Urothelium cell line (cell line): ENCODE measurements at regions not wholly inside any gene's neighbourhood (a gene's known extent, or its start where the extent isn't known, plus 50 kb on each side); places are given as distances from the start of the nearest gene placed in this dataset.
"Not testable (repeated sequence)": the region's sequence is repeated elsewhere in the genome, so short reads cannot be mapped to it uniquely, and the experiment has no call there.

ENCODE experiments used
- DNase-seq: peaks from one replicate; pipeline ENCODE4 v3.0.0; 2011; ENCODE audit warnings: low spot score, mixed read lengths
- FAIRE-seq: peaks from 2 replicates; lab custom pipeline; 2011; peaks lifted over from hg19 to GRCh38; lab: Jason Lieb, UNC

DNA sequence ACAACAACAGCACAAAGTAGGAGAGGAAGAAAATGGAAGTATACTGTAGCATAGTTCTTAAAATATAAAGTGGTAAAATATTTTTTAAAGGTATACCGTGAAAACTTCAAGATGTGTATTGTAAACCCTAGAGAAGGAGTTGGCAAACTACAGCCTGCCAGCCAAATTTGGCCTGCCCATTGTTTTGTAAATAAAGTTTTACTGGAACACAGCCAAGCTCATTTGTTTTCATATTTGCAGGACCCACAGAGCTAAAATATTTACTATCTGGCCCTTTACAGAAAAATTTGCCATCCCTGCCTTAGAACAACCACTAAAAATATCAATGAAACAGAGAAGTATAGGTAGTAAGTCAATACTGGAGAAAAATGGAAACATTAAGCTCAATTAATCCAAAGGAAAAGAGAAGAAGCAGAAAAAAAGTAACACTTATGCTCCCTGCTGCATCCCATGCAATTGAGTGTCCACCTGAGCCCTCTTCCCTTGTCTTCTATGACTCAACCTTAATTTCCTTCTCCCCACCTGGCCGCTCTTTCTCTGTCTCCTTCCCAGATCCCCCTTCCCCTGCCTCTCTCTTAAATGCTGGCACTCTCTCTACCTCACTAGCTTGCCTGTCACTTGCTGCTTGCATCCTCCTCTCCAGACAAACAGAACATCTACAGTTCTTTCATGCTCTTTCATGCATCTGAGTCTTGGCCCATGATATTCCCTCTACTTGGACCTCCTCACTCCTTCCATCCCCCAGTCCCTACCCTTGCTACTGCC is 50.6 kb upstream of the FER start:
- DNase-seq, result no peak
- no peak for FAIRE-seq

DNA sequence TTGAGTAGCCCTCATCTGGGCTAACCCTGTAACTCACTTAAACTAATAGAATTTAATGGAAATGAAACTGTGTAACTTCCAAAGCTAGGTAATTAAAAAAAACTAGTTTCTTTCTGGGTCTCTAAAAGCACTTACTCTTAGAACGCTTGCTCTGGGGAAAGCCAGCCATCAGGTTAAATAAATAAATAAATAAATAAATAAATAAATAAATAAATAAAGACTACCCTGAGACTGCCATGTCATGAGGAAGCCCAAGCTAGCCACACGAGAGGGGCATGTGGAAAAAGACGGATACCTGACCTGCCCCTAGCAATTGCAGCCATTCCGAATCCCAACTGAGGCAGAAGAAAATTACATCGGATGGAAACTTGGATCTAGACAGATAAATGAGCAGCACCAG is 51.3 kb upstream of the FER start:
- FAIRE-seq (no peak), DNase-seq (no peak)

DNA sequence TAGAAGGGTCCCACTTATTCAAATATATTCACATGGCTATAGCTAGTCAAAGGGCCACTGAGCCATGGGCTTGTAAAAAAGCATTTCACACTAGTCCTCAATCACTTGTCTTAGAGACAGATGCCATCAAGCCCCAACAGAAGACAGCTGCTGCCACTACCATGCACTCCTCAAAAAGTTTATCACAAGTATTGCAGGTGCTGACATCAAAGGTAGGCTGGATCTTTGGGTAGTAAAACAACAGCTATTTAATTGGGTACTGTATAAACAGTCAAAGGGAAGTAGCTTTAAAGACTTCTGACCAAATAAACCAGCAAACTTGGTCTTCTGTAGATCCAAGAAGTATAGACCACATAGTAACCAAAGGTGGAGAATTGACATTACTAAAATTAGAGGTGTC is 59.2 kb upstream of the FER start:
- FAIRE-seq, result no peak
- no peak for DNase-seq

DNA sequence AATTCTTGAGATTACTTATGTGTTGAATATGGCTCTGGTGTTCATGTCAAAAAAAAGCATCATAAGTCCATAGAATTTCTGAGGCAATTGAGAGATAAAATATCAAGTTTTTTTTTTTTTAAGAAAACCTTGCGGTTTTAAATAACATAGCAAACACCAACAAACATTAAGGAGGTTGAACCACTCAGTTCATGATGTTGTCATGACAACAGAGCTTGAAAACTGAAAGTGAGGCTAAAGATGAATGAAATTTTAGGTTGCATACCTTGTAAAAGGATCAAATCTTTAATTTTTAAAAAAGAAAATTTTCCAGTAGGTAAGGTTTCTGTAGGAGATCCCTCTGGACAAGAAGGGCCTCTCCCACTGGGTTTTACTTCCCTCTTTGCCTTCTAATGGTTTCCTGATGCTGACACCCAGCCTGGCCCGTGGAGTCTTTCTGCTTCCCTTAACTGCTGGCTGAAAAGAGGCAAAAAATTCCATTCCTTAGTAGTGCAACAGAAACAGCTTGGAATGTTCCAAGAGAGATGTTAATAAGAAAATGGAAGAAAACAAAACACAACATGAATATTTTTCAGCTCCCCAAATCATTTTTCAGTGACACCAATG is 60.0 kb upstream of the FER start:
- FAIRE-seq (no peak), DNase-seq (no peak)

DNA sequence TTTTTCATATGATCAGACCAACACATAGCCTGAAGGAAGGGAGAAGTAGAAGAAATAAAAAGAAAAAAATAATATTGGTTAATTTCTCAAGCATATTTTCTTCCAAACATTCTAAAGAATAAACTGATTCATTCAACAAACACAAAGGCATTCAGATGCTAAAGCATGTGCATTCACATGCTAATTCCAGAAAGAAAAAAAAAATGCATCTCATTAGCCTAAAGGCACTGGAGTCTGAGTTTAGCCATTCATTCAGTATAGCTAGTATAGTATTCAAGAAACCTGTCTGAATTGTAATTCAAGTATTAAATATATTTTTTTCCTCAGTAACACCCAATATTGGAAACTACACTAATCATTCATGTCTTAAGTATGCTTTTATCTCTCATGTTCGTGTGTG is 61.0 kb upstream of the FER start:
- FAIRE-seq (no peak), DNase-seq (no peak)

DNA sequence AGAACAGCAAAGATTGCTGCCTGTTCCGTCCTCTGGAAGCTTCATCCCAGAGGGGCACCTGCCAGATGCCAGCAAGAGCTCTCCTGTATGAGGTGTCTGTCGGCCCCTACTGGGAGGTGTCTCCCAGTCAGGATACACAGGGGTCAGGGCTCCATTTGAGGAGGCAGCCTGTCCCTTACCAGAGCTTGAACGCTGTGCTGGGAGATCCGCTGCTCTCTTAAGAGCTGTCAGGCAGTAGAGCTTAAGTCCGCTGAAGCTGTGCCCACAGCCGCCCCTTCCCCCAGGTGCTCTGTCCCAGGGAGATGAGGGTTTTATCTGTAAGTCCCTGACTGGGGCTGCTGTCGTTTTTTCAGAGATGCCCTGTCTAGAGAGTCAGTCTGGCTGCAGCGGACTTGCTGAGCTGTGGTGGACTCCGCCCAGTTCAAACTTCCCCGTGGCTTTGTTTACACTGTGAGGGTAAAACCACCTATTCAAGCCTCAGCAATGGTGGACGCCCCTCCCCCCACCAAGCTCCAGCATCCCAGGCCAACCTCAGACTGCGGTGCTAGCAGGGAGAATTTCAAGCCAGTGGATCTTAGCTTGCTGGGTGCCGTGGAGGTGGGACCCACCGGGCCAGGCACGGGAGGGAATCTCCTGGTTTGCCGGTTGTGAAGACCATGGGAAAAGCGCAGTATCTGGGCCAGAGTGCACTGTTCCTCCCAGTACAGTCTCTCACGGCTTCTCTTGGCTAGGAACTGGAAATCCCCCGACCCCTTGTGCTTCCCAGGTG is 62.1 kb upstream of the FER start:
- DNase-seq, FAIRE-seq: not testable (repeated sequence)

DNA sequence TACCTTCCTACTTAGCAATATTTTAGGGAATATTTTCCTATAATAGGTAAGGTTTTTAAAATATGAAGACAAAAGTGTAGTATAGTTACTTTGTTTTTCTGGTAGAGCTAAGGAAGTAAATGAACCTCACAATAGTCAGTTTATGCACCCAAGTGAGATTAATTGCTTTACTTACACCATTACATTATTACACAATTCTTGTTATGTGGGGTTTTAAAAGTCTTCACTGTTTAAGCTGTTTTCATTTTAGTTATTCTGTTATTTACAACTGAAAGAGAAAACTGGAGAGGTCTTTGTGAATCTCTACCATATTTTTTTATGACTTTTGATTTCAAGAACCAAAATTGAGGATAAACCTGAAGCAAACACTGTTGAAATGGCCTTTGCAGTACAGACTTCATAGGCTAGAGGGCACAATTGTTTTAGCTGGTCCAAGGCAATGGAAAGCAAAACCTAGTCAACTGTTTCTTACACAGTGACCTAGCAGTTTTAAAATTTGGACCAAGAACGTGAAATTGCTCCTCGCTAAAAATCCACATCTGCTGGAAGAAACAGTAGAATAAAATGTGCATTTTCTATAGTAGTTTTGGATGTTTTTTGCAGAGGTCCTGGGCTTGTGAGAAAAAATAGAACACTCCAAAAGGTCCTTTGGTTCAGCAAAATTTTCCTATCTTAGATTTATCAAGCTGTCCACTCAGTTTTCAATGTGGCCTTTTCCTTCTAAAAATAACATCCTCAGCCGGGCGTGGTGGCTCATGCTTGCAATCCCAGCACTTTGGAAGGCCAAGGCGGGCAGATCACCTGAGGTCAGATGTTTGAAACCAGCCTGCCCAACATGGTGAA is 66.4 kb upstream of the FER start:
- DNase-seq (peak; percentile 49), FAIRE-seq (no peak)

DNA sequence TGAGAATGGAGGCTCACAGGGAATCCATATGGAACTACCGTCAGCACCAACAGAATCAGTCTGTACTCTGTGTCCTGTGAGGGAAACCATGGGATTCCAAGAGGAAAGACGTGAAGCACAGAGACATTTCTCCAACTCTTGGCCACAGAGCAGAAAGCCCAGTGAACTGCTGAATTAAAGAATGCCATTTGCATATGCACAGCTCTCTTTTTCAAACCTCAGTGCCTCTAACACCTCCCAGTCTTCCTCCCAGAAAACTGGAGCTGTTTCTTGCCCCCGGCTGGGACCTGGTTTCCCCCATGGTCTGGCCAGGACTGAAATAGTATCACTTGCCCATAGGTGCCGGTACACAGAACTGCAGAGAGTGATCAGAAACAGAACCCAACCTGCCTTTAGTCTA is 69.6 kb upstream of the FER start:
- no peak for FAIRE-seq
- DNase-seq, result no peak

DNA sequence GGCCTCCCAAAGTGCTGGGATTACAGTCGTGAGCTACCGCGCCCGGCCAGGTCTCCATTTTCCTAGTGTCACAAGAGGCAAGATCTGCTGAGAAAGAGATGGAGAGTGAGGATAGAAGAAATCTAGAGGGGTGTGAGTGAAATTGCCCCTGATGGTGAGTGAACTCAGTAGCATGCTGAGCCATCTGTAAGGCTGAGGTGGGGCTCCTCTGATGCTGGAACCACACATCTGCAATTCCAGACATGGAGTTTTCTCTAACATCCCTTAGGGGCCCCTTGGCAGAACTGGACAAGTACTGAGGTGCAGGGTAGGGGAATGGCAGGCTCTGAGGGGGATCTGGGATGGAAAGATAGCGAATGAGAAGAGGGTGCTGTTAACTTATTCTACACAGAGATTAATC is 72.0 kb upstream of the FER start:
- DNase-seq (no peak), FAIRE-seq (no peak)

DNA sequence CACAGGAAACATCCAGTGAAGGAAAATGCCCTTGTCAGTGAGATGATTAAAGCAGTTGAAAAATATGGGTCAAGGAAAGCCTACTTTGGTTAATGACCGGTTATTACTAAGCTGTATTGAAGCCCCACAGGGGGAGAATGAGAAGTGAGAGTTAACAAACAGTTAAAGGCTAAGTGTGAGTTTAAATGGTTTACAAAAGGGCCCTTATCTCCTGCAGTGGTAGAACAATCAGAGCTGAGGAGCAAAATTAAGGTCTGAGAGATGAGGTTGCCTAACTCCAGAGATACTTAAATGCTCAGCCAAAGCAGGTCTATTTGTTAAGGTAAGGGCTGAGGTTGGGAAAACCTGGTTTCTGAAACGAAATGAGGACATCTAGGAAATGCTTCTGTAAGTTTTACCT is 75.1 kb upstream of the FER start:
- FAIRE-seq (no peak), DNase-seq (no peak)

DNA sequence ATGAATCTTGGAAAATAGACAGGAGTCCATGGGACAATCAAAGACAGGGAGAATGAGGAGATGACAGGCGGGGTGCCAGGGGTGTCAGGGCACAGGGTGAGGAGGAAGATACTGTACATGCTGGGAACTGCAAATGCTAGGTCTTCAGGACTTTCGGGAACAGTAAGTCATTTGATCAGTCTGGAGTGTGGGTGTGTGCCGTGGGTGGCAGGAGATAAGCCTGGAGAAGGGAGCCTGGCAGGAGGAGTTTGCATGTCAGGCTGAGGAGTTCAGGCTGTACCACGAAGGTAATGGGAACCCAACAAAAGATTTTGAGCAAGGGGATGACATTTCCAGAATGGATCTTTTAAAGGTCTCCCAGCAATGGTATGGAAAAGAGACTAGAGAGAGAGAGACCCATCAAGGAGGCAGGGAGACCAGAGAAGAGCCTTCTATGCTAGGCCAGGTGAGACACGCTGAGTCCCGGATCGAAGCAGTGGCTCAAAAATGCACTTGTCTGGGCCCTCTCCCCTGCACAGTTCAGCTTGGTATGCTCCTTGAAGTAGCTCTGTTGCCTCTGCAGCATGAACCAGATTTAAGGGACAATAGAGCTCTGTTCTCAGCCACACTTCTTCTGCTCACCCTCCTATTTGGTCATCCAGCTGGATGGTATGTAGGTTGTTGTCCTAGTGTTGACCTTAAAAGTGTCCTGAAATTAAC is 77.0 kb upstream of the FER start:
- FAIRE-seq, result no peak

DNA sequence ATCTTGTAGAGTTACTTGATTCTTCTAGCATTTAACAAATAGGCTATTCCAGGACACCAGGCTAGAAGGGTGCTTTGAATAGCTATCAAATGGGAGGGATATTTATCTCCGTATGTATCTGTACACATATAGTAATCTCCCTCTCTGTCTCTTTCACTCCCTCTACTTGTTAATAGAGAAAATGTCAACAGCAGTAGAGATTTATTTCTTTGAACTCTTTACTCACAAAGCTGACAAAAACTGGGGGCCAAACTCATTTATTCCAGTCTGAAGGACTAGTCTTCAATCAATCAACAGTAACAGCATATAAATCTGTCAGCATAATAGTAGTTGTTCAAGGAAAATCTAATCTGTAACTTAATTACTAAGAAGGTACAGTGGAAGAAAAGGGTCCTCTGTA is 78.2 kb upstream of the FER start:
- no peak for FAIRE-seq
- DNase-seq, result no peak

More for the DNA sequence above, 77.0 kb upstream of the FER start:
- DNase-seq, result peak; percentile 26

DNA sequence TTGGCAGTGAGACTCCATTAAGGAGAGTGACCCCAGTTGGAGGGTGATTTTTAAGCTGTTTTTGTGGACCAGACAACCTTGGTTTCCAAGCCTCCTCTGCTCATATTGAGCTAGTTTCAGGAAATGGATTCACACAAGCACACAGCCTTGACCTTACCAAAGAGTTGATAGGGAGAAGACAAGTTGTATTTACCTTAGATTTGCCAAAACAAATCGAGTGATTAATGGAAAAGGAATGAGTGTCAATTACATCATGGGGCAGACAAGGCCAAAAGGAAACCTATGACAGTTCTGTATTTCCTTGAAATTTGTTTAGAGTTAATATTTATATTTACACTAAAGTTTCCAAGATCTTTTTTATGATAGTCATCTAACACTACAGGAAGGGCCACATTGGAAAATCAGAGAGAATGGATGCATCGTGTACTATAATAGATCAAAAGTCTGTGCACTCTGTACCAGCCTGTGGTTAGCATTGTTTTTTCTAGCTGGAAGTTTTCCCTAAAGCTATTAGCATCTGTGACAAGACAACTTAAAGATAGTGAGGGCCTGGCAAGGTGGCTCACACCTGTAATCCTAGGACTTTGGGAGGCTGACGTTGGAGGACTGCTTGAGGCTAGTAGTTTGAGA is 86.0 kb upstream of the FER start:
- FAIRE-seq, result no peak
- DNase-seq, result peak; percentile 35

DNA sequence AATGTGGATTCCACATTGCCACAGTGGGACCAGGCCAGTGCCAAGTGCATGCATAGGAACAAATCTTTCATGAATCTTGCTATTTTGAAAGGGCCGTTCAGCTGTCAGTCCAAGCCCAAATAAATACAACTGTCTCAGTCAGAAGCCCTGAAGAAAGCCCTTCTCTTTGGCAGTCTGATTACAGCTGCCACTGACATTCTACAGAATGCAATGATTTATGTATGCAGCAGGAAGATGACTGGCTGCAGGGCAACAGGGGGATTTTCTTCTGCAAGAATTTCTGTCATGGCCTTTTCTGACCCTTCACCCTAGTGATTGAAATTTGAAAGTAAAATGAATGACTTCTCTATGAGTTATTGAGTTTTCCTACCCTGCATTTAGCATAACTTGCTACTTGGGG is 86.7 kb upstream of the FER start:
- DNase-seq, result no peak
- no peak for FAIRE-seq

DNA sequence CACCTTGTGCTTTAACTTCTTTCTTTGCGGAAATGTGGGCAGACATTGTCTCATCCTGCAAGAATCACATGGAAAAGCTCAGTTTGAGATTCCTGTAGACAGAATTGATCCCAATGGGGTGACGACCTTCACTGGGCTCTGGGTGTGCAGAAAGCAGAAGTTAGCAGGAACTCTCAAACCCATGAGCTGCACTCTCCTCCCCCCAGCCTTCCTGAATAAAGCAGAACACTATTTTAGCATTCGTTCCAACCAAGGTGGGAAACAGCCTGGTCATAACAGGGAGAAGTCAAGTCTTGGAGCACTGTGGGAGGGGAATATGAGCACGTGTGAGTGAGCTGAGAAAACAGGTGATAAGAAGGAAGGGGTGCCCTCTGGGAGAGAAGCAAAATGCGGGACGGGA is 87.4 kb upstream of the FER start:
- FAIRE-seq (no peak), DNase-seq (no peak)

DNA sequence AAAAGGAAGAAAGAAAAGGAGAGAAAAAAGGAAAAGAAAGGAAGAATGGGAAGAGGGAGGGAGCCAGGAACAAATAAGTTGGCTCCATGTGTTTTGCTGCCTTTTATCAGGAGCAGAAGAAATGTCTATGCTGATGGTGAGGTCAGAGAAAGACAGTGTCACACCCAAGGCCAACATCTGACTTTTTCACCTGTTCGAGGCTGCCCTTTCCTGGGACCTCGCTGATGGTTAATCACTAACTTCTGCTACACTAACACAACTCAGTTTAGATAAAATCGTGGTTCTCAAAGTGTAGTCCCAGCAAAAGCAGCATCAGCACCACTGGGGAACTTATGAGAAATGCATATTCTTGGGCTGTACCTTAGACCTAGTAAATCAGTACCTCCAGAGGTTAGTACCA is 88.2 kb upstream of the FER start:
- DNase-seq, result no peak

DNA sequence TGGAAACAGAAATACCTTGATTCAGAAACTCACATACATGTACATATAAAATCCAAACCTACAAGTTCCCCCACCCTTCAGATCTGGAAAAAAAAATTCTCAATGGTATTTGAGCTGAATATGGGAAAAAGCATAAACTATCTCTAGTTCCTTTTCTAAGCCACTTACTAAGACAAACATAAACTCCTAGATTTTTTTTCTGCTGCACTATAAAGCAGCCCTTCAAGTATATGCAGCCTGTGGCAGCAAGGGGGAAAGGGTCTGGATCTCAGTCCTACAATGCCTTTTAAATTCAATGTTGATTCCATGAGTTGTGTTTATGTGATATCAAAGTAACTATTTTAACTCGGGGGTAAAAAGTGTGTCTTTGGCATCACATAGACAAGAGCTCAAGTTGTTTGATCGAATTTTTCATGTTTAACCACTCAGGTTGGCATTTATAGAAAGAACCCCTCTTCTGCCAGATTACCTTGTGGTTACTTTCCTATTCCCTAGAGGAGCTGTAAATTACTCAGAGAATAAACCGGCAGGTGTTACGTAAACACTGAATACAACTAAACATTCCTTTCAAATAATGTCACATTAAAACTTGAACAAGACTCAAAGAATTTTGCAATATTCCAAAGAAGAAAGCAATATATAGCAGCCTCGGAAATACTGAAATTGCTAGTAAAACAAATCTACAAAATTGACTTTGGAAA is 91.8 kb upstream of the FER start:
- peak; percentile 58 for DNase-seq
- no peak for FAIRE-seq

More for the DNA sequence above, 88.2 kb upstream of the FER start:
- no peak for FAIRE-seq

DNA sequence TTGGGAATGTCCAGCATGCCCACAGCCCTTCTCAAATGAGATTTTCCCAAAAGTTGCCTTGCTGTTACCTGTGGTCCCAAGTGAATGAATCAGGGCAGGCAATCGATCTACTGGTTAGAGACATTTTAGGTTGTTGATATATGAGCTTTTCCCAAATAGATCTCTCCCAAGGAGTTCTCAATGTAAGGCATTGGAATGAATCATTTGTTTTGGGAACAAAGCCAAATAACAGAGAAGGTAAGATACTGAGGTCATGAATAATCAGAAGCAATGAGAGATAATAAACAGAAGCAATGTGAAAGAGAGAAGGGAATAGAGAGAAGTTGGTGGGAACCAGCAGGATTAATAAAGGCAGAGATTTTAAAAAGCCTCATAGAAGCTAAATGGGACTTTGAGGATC is 93.6 kb upstream of the FER start:
- no peak for DNase-seq

DNA sequence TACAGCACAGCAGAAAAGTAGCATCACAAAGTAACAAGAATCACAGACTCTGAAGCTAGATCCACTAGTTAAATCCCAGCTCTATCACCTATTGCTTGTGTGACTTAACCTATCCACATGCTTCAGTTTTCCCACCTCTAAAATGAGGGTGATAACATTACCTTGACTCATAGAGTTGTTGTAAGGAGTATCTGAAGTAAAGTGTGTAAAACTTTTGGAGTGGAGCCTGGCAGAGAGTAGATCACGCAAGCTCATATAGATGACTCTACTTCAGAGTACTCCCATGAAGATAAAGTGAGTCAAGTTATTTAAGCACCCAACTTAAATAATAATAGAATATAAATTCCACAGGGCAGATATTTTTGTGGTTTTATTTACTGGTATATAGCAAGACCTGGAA is 94.5 kb upstream of the FER start:
- DNase-seq (no peak), FAIRE-seq (no peak)

More for the DNA sequence above, 93.6 kb upstream of the FER start:
- no peak for FAIRE-seq
